HL-60 (cell line): ENCODE measurements at regions not wholly inside any gene's neighbourhood (a gene's known extent, or its start where the extent isn't known, plus 50 kb on each side); places are given as distances from the start of the nearest gene placed in this dataset.

Experiments
- CTCF ChIP-seq: IDR thresholded peaks from one replicate; pipeline ENCODE4 v1.5.1; 2011; ENCODE audit warnings: low read length, control low read depth, inconsistent platforms; ENCODE audit not compliant: insufficient read depth
- GABPA ChIP-seq: IDR thresholded peaks from 2 replicates; pipeline ENCODE4 v1.6.1; 2012; ENCODE audit warnings: low read depth
- POLR2AphosphoS5 ChIP-seq: IDR thresholded peaks from 2 replicates; pipeline ENCODE4 v1.6.1; 2012; ENCODE audit warnings: low read depth
- REST ChIP-seq: IDR thresholded peaks from 2 replicates; pipeline ENCODE4 v1.6.1; 2012; ENCODE audit warnings: low read depth; ENCODE audit not compliant: insufficient replicate concordance

GRCh38 chr3:188955919-188956318 lies 215.9 kb upstream of the TPRG1 start:
- TF ChIP-seq REST (no peak), POLR2AphosphoS5 (no peak), CTCF (no peak), GABPA (no peak)
